ENCODE measurements at regions not wholly inside any gene's neighbourhood (a gene's known extent, or its start where the extent isn't known, plus 50 kb on each side); places are given as distances from the start of the nearest gene placed in this dataset.

DNA sequence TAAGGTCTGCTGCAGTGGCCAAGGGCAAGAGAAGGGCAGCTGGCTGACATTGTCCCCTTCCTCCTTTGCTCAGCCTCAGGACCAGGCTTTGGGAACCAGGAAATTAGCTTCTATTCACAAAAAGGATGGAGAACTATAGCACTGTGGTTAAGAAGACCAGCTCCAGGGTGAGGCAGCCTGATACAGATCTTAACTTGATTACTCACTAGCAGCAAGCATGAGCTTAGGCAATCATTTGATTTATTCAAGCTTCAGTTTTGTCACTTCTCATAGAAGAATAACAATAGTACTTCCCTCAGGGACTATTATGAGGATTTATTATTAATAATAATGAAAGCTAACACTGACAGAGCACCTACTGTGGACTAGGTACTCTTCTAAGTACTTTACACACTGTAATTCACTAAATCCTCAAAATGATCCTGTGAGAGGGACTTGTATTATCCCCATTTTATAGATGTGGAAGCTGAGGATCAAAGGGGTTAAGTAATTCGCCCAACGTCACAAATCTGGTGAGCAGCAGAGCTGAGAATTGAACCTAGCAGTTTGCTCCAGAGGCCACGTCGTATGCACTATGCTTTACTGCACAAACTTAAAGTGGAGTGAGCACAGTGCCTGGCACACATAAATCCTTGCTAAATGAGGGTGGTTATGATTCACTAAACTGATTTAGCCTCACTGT lies 130.4 kb upstream of the PAK3 start:
- TF ChIP-seq CTCF (IDR thresholded peaks at IDR 0.05; ENCODE audit: low read depth, low read length, poor library complexity, severe bottlenecking) = no peak
- no peak for TF ChIP-seq EZH2phosphoT487 (IDR thresholded peaks at IDR 0.05; ENCODE audit: borderline replicate concordance, low read length)

Measured in DOHH2 (cell line).